ENCODE measurements at regions not wholly inside any gene's neighbourhood (a gene's known extent, or its start where the extent isn't known, plus 50 kb on each side); places are given as distances from the start of the nearest gene placed in this dataset.
"Not testable (repeated sequence)": the region's sequence is repeated elsewhere in the genome, so short reads cannot be mapped to it uniquely, and the experiment has no call there.

DNA sequence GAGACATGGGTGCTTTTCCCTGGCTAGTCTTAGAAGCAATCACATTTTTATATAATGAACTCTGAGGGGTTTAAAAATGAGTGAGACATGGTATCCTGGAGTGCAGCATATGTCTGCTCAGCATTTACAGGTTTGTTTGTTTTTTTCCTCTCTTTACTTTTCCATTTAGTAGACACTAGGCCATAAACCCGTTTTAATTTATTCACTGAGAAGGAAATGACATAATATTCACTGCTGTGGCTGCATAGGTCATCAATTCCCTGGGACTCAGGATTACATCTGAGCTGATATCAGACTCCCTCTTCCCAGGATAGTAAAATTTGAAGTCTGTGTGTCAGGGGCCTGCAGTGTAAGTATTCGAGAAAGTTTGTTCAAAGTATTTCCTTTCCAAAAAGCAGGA is 178.9 kb upstream of the SPRY1 start:
- no peak for DNase-seq

GRCh38 chr4:123218981-123219380 is 177.6 kb upstream of the SPRY1 start:
- no peak for DNase-seq

DNA sequence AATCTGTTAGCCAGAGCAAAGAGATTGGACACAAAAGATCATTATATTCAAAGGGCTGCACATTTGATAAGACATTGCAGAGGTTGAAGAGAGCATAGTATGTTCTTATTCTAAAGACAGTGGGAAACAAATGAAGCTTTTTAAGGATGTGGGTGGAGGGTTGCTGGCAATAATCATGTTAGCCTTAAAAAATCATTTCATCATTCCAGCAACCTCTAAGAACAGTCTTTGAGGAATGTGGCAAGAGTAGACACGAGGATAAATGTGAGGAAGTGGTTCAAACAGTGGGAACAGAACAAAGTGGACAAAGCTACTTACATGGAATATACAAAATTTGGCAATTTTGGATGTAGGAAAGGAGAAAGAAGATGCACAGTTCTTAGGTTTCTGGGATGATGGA is 167.3 kb upstream of the SPRY1 start:
- no peak for DNase-seq

- no peak for DNase-seq
These were observed 166.5 kb upstream of the SPRY1 start for GRCh38 chr4:123230061-123230460.

DNA sequence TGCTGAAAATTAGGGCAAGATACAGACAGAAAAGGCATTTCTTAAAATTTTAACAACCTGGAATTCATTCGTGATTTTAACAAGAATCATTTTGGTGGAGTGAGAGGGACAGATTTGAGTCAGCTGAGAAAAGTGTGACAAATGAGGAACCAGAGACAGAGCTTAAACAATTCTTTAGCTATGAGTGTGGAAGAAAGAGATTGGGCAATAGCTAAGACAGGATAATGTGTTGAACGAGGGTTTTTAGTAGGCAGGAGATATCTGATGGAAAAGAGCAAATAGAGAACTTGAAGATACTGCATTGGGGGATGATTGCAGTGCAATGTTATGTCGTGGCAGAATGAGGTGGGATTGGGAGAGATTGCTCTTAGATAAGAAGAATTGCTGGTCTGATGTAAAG is 164.2 kb upstream of the SPRY1 start:
- no peak for DNase-seq

DNA sequence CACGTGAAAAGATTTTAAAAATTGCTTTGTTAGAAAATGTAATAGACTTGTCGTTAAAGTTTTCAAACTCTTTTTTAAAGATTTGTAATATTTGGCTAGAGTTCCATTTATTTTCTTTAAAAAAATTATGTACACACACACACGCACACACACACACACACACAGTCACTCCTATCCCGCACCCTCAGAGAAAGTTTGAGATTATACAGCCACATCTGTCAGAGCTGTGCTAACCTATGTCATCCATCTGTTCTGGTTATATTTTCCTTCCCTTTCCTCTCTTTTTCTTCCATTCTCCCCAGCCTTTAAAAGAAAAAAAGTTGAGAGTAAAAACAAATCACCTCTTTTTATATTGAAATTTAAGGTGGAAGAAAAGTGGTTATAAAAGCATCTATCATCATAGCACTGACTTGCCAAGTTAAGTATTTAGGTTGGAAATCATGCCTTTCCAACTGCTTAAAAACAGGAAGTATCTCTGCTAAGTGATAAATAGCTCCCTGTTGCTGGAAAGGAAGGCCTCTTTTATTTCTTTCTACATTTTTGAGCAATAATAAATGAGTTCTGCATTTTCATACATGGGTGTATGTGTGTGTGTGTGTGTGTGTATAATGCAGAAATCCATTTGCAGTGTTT is 163.3 kb upstream of the SPRY1 start:
- no peak for DNase-seq

DNA sequence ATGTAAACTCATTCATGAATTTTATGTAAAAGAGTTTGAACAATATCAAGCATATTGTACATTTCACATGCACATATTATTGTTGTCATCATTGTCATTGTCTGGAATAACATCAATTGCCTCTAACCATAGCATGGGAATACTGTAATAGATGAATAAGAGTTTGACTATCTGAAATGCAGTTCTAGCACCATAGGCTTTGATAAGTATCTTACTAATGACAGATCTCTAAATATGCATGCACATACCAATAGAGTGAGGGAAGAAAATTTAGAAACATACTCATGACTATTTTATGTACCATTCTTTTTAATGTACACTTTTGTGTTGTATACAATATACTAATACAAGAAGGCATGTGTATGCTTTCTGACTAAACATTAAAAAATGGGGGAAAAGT is 161.6 kb upstream of the SPRY1 start:
- DNase-seq, result peak in 1 of 2 donors; percentile 48

- no peak for DNase-seq
These were observed 161.2 kb upstream of the SPRY1 start for GRCh38 chr4:123235431-123235830.

DNA sequence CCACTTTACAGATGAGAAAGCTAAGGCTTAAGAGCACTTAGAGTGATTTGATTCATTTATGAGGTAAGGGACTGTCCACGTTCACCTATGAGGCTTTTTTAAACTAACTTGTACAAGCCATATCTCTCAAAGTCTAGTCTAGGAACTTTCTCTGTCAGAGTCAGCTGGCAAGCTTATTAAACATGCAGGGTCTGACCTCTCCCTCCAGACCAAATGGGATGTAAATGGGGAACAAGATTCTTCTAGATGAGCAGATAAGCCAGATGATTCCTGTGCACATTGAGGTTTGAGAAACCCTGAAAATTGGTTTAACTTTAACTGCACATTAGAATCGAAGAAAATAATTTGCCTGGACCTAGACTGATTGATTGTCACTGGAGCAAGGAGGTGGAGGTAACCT is 160.0 kb upstream of the SPRY1 start:
- DNase-seq, result no peak

GRCh38 chr4:123240286-123240685 is 156.3 kb upstream of the SPRY1 start:
- not testable (repeated sequence) for DNase-seq

GRCh38 chr4:123243220-123243619 is 153.4 kb upstream of the SPRY1 start:
- DNase-seq, result not testable (repeated sequence)

DNA sequence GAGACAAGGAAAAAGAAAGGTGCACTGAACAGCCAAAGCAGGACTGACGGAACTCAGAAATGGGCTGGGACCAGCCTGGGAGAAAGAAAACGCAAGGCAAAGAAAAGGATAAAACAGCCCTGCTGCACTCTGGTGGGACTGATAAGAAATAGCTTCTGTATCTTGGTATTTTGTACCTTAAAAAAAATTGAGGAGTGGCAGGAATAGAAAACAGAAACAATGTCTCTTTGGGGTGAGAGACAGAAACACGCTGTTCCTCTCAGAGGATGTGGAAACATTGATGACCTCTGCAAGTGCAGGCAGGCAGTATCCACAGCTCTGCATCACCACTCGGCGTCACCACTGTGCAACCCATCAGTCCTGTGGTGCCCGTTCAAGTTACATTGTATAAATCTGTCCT is 152.5 kb upstream of the SPRY1 start:
- no peak for DNase-seq

DNA sequence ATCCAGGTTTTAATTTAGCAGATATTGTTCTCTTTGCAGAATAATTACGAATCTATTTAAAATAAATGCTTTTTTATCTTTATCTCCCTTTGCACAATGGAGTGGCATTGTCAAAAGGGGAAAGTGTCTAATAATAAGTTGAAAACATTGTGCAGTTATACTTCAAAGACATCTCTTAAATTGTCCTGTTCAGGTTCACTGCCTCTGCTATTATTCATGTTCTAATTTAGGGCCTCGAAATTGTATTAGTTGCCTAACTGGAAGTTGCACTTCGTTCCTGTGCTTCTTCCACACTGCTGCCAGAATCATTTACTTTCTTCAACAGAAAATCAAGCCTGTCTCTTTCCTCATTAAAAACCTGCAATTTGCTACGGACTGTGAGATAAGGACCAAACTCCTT is 150.5 kb upstream of the SPRY1 start:
- DNase-seq, result no peak

- no peak for DNase-seq
These were observed 148.4 kb upstream of the SPRY1 start for GRCh38 chr4:123248085-123248659.

DNA sequence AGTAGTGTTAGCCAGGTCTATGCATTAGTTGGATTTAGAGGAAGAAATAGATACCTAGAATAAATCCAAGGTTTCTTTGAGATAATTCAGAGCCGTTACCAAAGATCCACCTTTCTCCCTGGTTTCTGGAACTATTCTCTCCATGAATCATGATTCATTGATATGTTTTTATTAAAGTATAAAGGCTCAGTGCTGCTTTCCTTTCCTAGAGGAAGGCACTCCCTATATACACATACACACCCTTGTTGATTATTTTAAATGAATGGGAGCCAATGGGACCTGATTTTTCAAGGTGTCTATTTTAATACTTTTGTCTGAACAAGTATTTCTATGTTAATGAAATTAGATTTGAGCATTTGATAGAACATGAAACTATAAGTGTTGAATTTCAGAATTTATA is 146.8 kb upstream of the SPRY1 start:
- DNase-seq, result no peak

DNA sequence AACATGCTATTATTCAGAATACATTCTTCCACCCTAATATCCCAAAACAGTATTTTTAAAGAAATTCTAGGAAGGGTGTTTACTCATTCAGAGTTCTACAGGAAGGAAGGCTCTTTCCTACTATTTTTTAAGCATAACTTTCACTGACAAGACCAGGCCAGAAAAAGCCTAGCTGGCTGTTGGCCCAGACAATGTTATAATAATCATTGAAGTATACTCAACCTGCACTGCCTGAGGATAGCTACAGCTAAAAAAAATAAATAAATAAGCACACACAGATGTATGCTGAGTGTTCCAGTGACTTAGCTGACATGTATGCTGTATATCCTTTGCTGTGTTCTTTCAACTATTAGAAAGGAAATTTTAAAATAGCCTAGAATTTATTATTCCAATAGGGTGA is 145.8 kb upstream of the SPRY1 start:
- DNase-seq, result no peak

GRCh38 chr4:123255971-123256370 is 140.6 kb upstream of the SPRY1 start:
- no peak for DNase-seq

DNA sequence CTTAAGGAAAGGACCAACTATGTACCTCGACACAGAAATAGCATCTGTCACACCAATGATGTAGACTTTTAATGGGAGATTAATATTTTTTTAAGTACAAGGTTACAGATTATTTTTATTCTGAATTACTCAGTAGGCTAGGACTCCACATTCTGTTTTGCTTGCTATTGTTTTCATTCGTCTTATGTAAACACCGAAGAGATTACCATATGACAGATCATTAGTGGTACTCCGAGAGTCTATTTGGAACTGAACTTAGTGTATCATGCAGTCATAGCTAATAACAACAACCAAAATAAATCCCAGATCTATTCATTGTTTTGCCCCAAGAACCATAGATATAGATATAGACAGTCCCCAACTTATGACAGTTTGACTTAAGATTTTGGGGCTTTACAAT is 139.7 kb upstream of the SPRY1 start:
- no peak for DNase-seq

GRCh38 chr4:123257591-123257990 is 139.0 kb upstream of the SPRY1 start:
- DNase-seq, result no peak

DNA sequence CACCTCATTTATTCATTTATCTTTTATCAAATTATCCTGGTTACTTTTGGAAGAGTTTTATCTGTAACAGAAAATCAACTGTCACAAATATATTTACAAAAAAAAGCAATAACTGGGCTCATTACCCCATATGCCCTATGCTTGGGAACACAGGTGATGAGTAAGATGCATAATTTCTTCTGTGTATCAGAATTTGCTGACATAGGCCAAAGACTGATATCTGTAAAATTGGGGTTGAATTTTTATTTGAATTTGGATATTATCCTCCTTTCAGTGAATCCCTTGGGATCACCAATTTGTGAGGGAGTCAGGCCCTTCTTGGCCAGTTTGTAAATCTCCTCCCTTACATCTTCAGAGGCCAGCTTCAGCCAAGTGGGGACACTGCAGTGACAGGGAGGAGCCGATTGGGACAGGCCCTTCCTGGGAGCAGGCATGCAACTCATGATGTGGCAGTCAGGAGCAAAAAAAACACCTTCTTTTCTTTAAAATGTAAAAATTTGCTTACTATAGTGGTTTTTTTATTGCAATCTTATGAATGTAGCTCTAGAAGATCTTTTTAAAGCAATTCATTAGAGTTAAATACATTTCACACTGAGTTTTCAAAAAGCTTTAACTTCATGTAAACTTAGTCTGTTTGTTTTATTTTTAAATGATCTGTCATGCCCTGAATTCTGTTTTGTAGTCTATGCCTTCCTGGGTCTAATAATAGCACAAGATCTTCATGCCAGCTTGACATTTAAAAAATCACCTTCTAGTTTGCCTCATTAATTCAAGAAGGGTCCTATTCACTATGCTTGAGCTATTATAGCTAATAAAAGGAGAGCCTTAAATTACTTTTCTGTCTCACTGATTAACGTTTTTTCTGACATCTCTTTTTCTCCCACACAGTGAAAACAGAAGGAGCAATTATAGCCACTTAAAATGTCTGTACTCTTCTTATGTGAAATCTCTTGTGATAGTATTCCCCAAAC is 136.6 kb upstream of the SPRY1 start:
- no peak for DNase-seq

DNA sequence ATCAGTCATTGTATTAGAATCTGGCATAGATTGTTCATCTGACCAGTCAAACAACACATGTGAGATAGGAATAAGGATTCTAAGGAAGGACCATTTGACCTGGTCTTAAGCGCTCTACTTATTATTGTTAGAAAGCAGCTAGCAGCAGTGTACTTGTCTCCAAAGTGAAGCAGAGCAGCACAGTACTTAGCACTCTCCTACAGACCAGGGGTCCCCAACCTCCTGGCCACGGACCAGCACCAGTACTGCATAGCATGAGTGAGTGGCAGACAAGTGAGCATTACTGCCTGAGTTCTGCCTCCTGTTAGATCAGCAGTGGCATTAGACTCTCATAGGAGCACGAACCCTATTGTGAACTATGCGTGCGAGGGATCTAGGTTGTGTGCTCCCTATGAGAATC is 135.9 kb upstream of the SPRY1 start:
- DNase-seq, result no peak

DNA sequence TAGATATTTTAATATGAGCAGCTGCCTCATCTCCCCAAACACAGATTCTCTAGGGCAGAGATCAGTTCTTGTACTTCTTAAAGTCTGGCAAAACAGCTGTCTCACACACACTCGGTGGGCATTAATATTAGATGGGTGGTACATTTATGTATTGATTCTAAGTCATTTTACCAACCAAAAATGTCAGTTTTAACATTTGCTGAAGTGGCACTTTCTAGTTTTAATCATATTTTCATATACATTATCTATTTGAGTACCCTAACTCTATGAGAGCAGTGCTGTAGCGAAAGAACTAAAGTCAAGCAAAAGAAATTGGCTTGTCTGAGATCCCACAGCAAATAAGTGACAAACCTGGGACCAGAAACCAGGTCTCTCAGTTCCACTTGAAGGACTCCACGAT is 134.5 kb upstream of the SPRY1 start:
- DNase-seq, result no peak

- DNase-seq, result no peak
These were observed 131.2 kb upstream of the SPRY1 start for GRCh38 chr4:123265443-123265842.

All from right lung (tissue), 2 donors.